Upper lobe of right lung (tissue), 1 donor: ENCODE measurements at regions not wholly inside any gene's neighbourhood (a gene's known extent, or its start where the extent isn't known, plus 50 kb on each side); places are given as distances from the start of the nearest gene placed in this dataset.
"Not testable (repeated sequence)": the region's sequence is repeated elsewhere in the genome, so short reads cannot be mapped to it uniquely, and the experiment has no call there.

Experiments used
- ATAC-seq: fragments of 200-7000 bp; cut with Tn5 transposase; one replicate; pipeline ENCODE4 v1.9.1; 2020; ENCODE audit warnings: mild to moderate bottlenecking, moderate library complexity
- DNase-seq: peaks from one replicate; pipeline ENCODE4 v3.0.0-alpha.2; 2020
- H3K27ac ChIP-seq: fragments of 200-600 bp; one replicate; pipeline ENCODE4 v1.8.0; 2022
- H3K27me3 ChIP-seq: fragments of 200-600 bp; one replicate; pipeline ENCODE4 v1.8.0; 2022; ENCODE audit warnings: mild to moderate bottlenecking
- H3K36me3 ChIP-seq: fragments of 200-600 bp; one replicate; pipeline ENCODE4 v1.8.0; 2022
- H3K4me1 ChIP-seq: fragments of 200-600 bp; one replicate; pipeline ENCODE4 v1.8.0; 2022
- H3K4me3 ChIP-seq: fragments of 200-600 bp; one replicate; pipeline ENCODE4 v1.8.0; 2022; ENCODE audit warnings: mild to moderate bottlenecking
- H3K9me3 ChIP-seq: fragments of 200-600 bp; one replicate; pipeline ENCODE4 v1.8.0; 2022
- CTCF ChIP-seq: fragments of 200-600 bp; IDR thresholded peaks from one replicate; pipeline ENCODE4 v1.8.0; 2022; ENCODE audit warnings: antibody characterized with exemption
- intact Hi-C: fragments of 100-400 bp; cut with DNase I; formaldehyde crosslinking; loops from one replicate; pipeline ENCODE4 v1.11.0; 2022
- donor health status: DM: no; HTN: yes; CAD: no; lungs with severe emphysema.

- intact Hi-C loops, result no loop called here
- Histone ChIP-seq H3K27me3 (no peaks in the 10 kb centered on the region), H3K36me3 (no peaks in the 10 kb centered on the region), H3K4me3 (no peak overlapping the region), H3K27ac (no peak overlapping the region), H3K4me1 (no peaks in the 10 kb centered on the region), H3K9me3 (no peaks in the 10 kb centered on the region)
- ATAC-seq (no peak), DNase-seq (no peak)
- TF ChIP-seq CTCF, result no peak
These were observed 211.4 kb upstream of the SLC39A10 start for GRCh38 chr2:195445639-195446038.

GRCh38 chr2:195443926-195444325, 213.1 kb upstream of the SLC39A10 start:
- no peak for ATAC-seq
- no peaks in the 10 kb centered on the region for H3K9me3 ChIP-seq
- TF ChIP-seq CTCF, result no peak
- no peak for DNase-seq
- H3K27ac ChIP-seq, result no peak overlapping the region
- no peaks in the 10 kb centered on the region for H3K36me3 ChIP-seq
- intact Hi-C loops, result no loop called here
- no peaks in the 10 kb centered on the region for H3K4me1 ChIP-seq
- no peaks in the 10 kb centered on the region for H3K27me3 ChIP-seq
- H3K4me3 ChIP-seq, result no peak overlapping the region

- no peaks in the 10 kb centered on the region for H3K9me3 ChIP-seq
- no peaks in the 10 kb centered on the region for H3K36me3 ChIP-seq
- intact Hi-C loops, result no loop called here
- ATAC-seq (no peak), DNase-seq (no peak)
- H3K4me1 ChIP-seq, result no peaks in the 10 kb centered on the region
- no peaks in the 10 kb centered on the region for H3K27me3 ChIP-seq
- H3K4me3 ChIP-seq, result no peak overlapping the region
- TF ChIP-seq CTCF, result no peak
- no peak overlapping the region for H3K27ac ChIP-seq
These were observed 214.4 kb upstream of the SLC39A10 start for GRCh38 chr2:195442458-195443175.

- Histone ChIP-seq H3K4me3 (no peak overlapping the region), H3K9me3 (no peaks in the 10 kb centered on the region), H3K36me3 (no peaks in the 10 kb centered on the region), H3K4me1 (no peaks in the 10 kb centered on the region), H3K27me3 (no peaks in the 10 kb centered on the region), H3K27ac (no peak overlapping the region)
- DNase-seq (no peak), ATAC-seq (no peak)
- intact Hi-C loops, result no loop called here
- no peak for TF ChIP-seq CTCF
These were observed 218.3 kb upstream of the SLC39A10 start for GRCh38 chr2:195438692-195439091.

DNA sequence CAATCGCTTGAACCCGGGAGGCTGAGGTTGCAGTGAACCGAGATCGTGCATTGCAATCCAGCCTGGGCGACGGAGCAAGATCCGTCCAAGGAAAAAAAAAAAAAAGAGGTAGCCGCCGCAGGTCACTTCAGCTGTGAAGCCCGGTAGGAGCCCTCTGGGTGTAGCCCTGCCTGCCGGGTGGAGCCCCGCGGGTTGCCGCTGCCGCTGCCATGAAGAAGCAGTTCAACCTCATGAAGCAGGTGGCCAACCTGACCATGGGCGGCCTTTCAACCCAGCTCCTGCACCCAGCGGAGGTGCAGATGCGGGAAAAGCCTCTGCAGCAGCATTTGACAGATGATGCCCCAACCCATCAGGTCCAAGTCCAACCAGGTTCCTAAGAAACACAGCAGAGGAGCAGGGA, 219.5 kb upstream of the SLC39A10 start:
- intact Hi-C loops, result no loop called here
- no peaks in the 10 kb centered on the region for H3K27me3 ChIP-seq
- no peaks in the 10 kb centered on the region for H3K36me3 ChIP-seq
- H3K4me3 ChIP-seq, result no peak overlapping the region
- no peak for ATAC-seq
- no peaks in the 10 kb centered on the region for H3K9me3 ChIP-seq
- no peak overlapping the region for H3K27ac ChIP-seq
- no peaks in the 10 kb centered on the region for H3K4me1 ChIP-seq
- no peak for DNase-seq
- no peak for TF ChIP-seq CTCF

DNA sequence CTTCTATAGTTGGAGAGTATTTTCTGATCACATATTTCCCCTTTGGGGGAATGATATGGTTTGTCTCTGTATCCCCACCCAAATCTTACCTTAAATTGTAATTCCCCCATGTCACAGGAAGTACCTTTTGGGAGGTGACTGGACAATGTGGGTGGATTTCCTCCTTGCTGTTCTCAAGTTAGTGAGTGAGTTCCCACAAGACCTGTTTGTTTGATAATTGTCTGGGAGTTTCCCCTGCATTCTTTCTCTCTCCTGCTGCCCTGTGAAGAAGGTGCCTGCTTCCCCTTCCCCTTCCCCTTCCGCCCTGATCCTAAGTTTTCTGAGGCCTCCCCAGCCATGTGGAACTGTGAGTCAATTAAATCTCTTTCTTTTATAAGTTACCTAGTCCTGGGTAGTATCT, 222.7 kb upstream of the SLC39A10 start:
- no peak for DNase-seq
- Histone ChIP-seq H3K4me1 (no peaks in the 10 kb centered on the region), H3K27ac (no peak overlapping the region), H3K36me3 (no peaks in the 10 kb centered on the region), H3K4me3 (no peak overlapping the region), H3K9me3 (no peaks in the 10 kb centered on the region), H3K27me3 (no peaks in the 10 kb centered on the region)
- intact Hi-C loops, result no loop called here
- no peak for TF ChIP-seq CTCF
- no peak for ATAC-seq

GRCh38 chr2:195433729-195434128, 223.3 kb upstream of the SLC39A10 start:
- H3K4me1 ChIP-seq, H3K4me3 ChIP-seq, H3K27ac ChIP-seq, ATAC-seq, intact Hi-C loops, H3K9me3 ChIP-seq, DNase-seq, H3K36me3 ChIP-seq, H3K27me3 ChIP-seq: not testable (repeated sequence)
